Dendritic cell treated with granulocyte-macrophage colony-stimulating factor and Interleukin-4, amounts not matched to agents 40 ng/mL and 50 ng/mL, for 4 days (primary cell): ENCODE measurements at regions not wholly inside any gene's neighbourhood (a gene's known extent, or its start where the extent isn't known, plus 50 kb on each side); places are given as distances from the start of the nearest gene placed in this dataset.

ENCODE experiments used
- H3K27ac Mint-ChIP-seq: one replicate; pipeline ENCODE4 v1.8.0; 2022; ENCODE audit warnings: mild to moderate bottlenecking, mixed read lengths
- H3K27me3 Mint-ChIP-seq: one replicate; pipeline ENCODE4 v1.8.0; 2022; ENCODE audit warnings: mild to moderate bottlenecking, mixed read lengths
- H3K36me3 Mint-ChIP-seq: one replicate; pipeline ENCODE4 v1.8.0; 2022; ENCODE audit warnings: low read depth, mixed read lengths
- H3K4me1 Mint-ChIP-seq: one replicate; pipeline ENCODE4 v1.8.0; 2022; ENCODE audit warnings: low read depth, mixed read lengths
- H3K4me3 Mint-ChIP-seq: one replicate; pipeline ENCODE4 v1.8.0; 2022; ENCODE audit warnings: mild to moderate bottlenecking, moderate library complexity, mixed read lengths
- H3K9me3 Mint-ChIP-seq: one replicate; pipeline ENCODE4 v1.8.0; 2022; ENCODE audit warnings: mixed read lengths
- intact Hi-C: fragments of 100-400 bp; cut with micrococcal nuclease; formaldehyde crosslinking; loops from one replicate; pipeline ENCODE4 v1.15.0; 2022

DNA sequence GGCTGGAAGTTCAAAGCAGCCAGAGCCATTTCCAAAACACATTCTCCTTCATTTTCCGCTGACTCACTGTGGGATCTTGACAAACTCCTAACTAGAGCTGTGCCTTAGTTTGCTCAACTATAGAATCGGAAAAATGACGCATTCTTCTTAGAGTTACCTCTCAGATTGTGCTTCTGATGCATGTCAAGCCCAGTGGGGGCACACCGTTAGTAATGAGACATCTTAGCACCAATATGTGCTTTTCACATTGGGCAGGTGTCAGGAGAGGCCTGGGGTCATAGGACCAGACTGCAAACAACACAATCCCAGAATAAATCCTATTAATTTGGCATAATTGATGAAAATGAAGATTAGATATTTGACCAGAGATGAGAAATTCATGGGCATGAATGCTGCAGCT lies 71.3 kb upstream of the UBE3A start:
- peaks cover 20% of the 10 kb centered on the region for H3K9me3 Mint-ChIP-seq
- no peak overlapping the region for H3K27ac Mint-ChIP-seq
- no peaks in the 10 kb centered on the region for H3K4me1 Mint-ChIP-seq
- no peaks in the 10 kb centered on the region for H3K36me3 Mint-ChIP-seq
- no peak overlapping the region for H3K4me3 Mint-ChIP-seq
- intact Hi-C loops: no loop called here
- no peaks in the 10 kb centered on the region for H3K27me3 Mint-ChIP-seq

DNA sequence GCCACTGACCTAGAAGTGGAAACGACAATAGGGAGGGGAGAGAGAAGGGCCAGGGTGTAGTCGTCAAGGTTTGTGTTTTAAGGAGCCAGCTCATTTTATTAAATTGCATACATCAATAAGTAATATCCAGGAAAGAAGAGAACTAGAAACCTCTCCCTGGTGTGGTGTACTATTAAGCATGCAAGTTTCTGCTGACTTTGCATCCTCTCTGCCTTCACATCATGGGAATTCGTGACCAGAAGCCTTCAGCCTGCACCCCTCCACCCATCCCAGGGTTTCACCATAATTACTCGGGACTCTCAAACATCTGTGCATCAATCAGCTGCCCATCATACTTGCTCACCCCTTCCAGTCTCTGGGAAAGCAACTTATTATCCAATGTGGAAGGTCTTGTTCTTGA lies 70.9 kb upstream of the UBE3A start:
- no peak overlapping the region for H3K27ac Mint-ChIP-seq
- no peak overlapping the region for H3K4me3 Mint-ChIP-seq
- H3K9me3 Mint-ChIP-seq: peaks cover 15% of the 10 kb centered on the region
- intact Hi-C loops: loop anchor here (2.0 to 5.0 kb wide), 2 partner anchors 423 to 751 kb away; no protein-coding TSS in a partner anchor
- no peaks in the 10 kb centered on the region for H3K4me1 Mint-ChIP-seq
- no peaks in the 10 kb centered on the region for H3K36me3 Mint-ChIP-seq
- no peaks in the 10 kb centered on the region for H3K27me3 Mint-ChIP-seq

DNA sequence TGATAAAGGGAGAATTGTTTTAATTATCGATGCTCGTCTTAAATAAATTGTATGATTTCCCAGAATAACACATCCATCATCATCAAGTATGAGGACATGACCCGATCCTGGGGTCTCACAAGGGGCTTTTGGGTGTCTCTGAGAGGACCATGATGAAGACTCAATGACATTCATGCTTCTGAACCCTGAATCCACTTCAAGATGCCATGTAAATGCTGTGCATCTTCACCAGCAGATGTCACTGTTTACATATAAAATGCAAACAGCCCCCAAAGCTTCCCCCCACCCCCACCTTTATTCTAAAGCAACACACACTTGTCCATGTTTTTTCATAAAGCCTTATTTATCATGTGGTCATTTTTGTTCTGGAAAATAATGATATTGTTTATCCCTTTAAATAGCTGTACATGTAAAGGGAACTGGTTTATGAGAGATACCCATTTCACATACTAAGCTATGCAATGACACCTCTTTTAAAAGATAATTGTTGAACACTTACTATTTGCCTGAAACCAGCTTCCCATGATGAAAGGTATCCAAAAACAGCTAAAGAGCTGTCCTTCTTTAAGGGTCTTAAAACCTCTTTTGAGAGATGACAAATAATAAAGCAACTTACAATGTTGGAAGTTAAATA lies 69.7 kb upstream of the UBE3A start:
- no peaks in the 10 kb centered on the region for H3K27me3 Mint-ChIP-seq
- no peak overlapping the region for H3K4me3 Mint-ChIP-seq
- intact Hi-C loops: loop anchor here (2.0 to 5.0 kb wide), 2 partner anchors 424 to 752 kb away; no protein-coding TSS in a partner anchor
- H3K27ac Mint-ChIP-seq: no peak overlapping the region
- H3K36me3 Mint-ChIP-seq: no peaks in the 10 kb centered on the region
- peaks cover 4% of the 10 kb centered on the region for H3K9me3 Mint-ChIP-seq
- no peaks in the 10 kb centered on the region for H3K4me1 Mint-ChIP-seq

DNA sequence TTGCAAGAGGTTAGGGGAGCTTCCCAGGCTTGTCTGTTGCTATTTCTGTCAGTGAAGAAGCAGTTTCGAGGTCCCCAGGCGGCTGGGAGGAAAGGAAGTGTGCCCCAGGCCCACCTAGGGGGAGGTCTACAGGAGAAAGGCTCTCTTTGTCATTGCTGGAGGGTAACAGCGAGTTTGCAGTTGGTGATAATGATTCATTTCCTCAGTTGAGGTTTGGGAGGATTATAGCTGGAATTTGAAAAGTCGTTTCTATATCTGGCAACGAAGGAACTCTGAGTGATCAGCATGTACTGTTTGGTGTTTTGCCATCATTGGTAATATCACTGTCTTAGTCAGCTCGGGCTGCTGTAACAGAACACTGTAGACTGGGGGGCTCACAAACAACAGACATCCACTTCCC lies 65.5 kb upstream of the UBE3A start:
- H3K27ac Mint-ChIP-seq: no peak overlapping the region

DNA sequence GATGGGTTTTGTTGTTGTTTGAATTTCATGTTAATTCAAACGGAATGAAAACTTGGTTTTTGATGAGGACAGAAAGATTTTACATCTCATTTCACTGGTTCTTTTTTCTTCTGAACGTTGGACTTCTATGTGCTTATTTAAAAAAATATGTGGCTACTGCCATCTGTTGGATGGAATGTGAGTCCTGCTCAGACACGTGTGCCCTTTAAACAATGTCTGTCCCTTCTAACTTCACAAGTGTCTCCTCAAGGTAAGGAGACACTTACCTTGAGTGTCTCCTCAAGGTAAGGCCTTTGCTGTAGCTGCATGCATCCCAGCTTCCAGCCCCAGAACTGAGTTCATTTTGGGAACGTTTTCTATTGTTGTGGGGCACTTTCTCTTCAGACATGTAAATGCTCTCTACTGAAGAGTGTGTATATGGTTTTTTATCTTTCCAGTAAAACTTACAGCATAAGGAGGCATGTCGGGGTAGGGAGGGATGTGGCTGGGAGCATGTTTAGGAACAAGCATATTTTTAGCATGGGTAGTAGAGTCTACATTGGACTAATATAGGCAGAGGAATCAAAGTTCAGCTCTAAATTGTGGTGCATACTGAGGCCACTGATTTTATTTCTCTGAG lies 63.1 kb upstream of the UBE3A start:
- no peaks in the 10 kb centered on the region for H3K36me3 Mint-ChIP-seq
- no peak overlapping the region for H3K27ac Mint-ChIP-seq
- intact Hi-C loops: loop anchor here (5.0 kb wide), 2 partner anchors 365 to 1860 kb away; no protein-coding TSS in a partner anchor
- peaks cover 6% of the 10 kb centered on the region for H3K9me3 Mint-ChIP-seq
- no peaks in the 10 kb centered on the region for H3K27me3 Mint-ChIP-seq
- H3K4me1 Mint-ChIP-seq: no peaks in the 10 kb centered on the region
- H3K4me3 Mint-ChIP-seq: no peak overlapping the region

More for the DNA sequence above, 65.5 kb upstream of the UBE3A start:
- Mint-ChIP-seq H3K4me1 (no peaks in the 10 kb centered on the region), H3K36me3 (no peaks in the 10 kb centered on the region), H3K9me3 (no peaks in the 10 kb centered on the region), H3K27me3 (no peaks in the 10 kb centered on the region), H3K4me3 (no peak overlapping the region)
- intact Hi-C loops: loop anchor here (5.0 kb wide), 2 partner anchors 367 to 1862 kb away; no protein-coding TSS in a partner anchor

DNA sequence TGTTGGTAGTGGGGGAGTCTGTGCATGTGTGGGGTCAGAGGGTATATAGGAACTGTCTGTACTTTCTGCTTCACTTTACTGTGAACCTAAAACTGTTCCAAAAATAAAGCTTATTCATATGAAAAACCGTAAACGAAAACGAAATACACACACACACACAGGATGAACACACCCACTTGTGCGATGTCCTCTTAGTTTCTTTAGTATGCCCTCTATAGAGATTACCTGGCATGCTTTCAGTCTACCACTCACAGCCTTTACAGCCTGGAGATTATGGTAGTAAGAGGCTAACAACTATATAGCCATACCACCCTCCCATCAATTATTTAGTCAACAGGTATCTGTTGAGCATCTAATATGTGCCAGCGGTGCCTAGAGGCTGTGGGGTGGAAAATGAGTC lies 60.0 kb upstream of the UBE3A start:
- Mint-ChIP-seq H3K27me3 (no peaks in the 10 kb centered on the region), H3K27ac (no peak overlapping the region), H3K4me1 (no peaks in the 10 kb centered on the region), H3K4me3 (no peak overlapping the region), H3K9me3 (peaks cover 29% of the 10 kb centered on the region), H3K36me3 (no peaks in the 10 kb centered on the region)
- intact Hi-C loops: no loop called here

DNA sequence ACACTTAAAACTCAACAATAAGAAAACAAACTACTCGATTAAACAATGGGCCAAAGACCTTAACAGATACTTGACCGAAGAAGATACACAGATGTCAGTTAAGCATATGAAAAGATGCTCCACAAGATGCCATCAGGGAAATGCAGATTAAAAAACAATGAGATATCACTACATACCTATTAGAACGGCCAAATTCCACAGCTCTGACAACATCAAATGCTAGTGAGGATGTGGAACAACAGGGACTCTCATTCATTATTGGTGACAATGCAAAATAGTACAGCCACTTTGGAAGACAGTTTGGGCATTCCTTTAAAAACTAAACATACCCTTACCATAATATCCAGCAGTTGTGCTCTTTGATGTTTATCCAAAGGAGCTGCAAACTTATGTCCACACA lies 59.1 kb upstream of the UBE3A start:
- Mint-ChIP-seq H3K4me3 (no peak overlapping the region), H3K27me3 (no peaks in the 10 kb centered on the region), H3K36me3 (no peaks in the 10 kb centered on the region), H3K4me1 (no peaks in the 10 kb centered on the region), H3K27ac (no peak overlapping the region), H3K9me3 (peaks cover 35% of the 10 kb centered on the region)
- intact Hi-C loops: no loop called here

DNA sequence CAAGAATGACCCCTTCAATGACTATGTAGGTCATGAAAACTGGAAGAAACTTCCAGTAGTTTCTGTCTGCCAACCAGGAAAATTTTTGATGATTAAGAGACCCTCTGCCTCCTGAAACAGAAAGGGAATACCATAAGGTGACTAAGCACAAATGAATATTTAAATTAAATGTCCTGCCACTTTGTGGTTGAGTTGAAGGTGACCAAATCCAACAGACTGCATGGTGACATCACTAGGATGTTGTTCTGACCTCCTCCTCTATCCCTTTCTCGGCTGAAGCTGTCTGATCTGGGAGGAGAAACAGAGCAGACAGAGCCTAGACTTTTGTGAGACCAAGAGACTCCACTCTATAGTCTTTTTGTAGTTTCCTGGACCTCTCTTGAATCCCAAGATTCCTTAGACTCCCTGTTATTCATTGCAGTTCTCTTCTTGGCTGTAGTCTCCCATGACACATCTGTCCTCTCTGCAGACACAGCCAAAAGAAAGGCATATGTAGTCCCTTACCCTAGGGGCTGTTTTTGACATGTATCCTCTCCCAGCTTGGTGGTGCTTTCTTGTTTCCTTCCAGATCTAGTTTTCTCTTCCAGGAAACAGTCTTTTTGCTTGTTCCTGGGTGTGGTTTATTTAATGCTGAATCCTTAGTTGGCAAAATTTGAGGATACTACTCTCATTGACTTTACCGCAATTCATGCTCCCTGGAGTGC lies 55.2 kb upstream of the UBE3A start:
- intact Hi-C loops: no loop called here
- Mint-ChIP-seq H3K36me3 (no peaks in the 10 kb centered on the region), H3K4me3 (no peak overlapping the region), H3K4me1 (no peaks in the 10 kb centered on the region), H3K27me3 (no peaks in the 10 kb centered on the region), H3K9me3 (peaks cover 51% of the 10 kb centered on the region), H3K27ac (no peak overlapping the region)

DNA sequence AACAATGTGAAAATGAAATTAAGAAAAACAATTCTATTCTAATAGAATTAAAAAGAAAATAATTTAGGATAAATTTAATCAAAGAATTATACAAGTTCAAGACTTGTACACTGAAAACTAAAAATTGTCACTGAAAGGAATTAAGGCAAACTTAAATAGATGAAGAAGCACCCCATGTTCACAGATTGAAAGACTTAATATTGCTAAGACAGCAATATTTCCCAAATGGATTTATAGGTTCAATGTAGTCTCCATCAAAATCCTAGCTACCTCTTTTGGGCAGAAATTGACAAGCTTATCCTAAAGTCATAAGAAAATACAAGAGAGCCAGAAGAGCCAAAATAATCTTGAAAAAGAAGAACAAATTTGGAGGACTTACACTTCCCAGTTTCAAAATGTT lies 53.5 kb upstream of the UBE3A start:
- Mint-ChIP-seq H3K4me3 (no peak overlapping the region), H3K27ac (no peak overlapping the region), H3K36me3 (no peaks in the 10 kb centered on the region), H3K4me1 (no peaks in the 10 kb centered on the region), H3K9me3 (peaks cover 55% of the 10 kb centered on the region), H3K27me3 (no peaks in the 10 kb centered on the region)
- intact Hi-C loops: no loop called here
